Mammary epithelial cell (primary cell): ENCODE measurements at regions not wholly inside any gene's neighbourhood (a gene's known extent, or its start where the extent isn't known, plus 50 kb on each side); places are given as distances from the start of the nearest gene placed in this dataset.
A peak's percentile ranks its signal among the peaks of the same experiment; 100 is the strongest.

ENCODE experiments used
- EZH2 ChIP-seq: IDR thresholded peaks from 2 replicates; pipeline ENCODE4 v1.6.1; 2012; ENCODE audit warnings: low read length, inconsistent platforms, borderline replicate concordance
- TF ChIP-seq, protein P1 (sequence below), 2 donors: IDR thresholded peaks in 1 of 2; conservative IDR thresholded peaks in 1 of 2; 2 replicates each; pipeline ENCODE4 v1.5.1; 2011 to 2012; ENCODE audit warnings: inconsistent platforms in 2 of 2, low read length in 2 of 2, mild to moderate bottlenecking in 2 of 2, control low read depth in 1 of 2, low read depth in 1 of 2; ENCODE audit not compliant: insufficient read depth in 1 of 2; ENCODE audit errors: extremely low read depth in 1 of 2

DNA sequence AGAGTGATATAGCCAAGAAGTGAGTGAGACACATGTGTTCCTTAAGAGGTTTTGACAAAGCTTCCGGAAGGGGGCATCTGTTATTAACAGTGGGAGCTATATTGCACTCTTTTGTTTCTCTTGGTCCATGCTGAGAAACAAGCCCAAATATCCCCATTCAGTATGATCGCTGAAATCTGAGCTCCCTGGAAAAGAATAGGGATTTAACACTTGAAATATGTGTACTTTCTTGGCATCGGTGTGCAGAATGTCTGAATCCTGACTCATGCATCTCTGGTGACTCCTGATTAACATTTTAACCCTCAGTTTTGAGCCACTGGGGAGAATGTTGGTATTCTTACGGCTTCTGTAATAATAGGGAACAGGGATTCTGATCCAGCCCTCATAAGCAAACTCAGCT, 448.1 kb downstream of the TSN start:
- TF ChIP-seq, protein P1, sequence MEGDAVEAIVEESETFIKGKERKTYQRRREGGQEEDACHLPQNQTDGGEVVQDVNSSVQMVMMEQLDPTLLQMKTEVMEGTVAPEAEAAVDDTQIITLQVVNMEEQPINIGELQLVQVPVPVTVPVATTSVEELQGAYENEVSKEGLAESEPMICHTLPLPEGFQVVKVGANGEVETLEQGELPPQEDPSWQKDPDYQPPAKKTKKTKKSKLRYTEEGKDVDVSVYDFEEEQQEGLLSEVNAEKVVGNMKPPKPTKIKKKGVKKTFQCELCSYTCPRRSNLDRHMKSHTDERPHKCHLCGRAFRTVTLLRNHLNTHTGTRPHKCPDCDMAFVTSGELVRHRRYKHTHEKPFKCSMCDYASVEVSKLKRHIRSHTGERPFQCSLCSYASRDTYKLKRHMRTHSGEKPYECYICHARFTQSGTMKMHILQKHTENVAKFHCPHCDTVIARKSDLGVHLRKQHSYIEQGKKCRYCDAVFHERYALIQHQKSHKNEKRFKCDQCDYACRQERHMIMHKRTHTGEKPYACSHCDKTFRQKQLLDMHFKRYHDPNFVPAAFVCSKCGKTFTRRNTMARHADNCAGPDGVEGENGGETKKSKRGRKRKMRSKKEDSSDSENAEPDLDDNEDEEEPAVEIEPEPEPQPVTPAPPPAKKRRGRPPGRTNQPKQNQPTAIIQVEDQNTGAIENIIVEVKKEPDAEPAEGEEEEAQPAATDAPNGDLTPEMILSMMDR (conservative IDR thresholded peaks at IDR 0.05 in 1 of 2, IDR thresholded peaks at IDR 0.05 in 1 of 2; ENCODE audit: extremely low read depth in 1 of 2, insufficient read depth in 1 of 2, low read depth in 1 of 2, low read length in 2 of 2): peak in 1 of 2 donors; percentile 26
- no peak for TF ChIP-seq EZH2
